Liver (tissue), 8 donors: ENCODE measurements at regions not wholly inside any gene's neighbourhood (a gene's known extent, or its start where the extent isn't known, plus 50 kb on each side); places are given as distances from the start of the nearest gene placed in this dataset.

ENCODE experiments used
- DNase-seq: peaks from one replicate; pipeline ENCODE4 v3.0.0-alpha.2; 2017; ENCODE audit warnings: low spot score
- H3K27ac ChIP-seq, 2 donors: one replicate each; pipeline ENCODE4 v1.7.0; 2013; ENCODE audit warnings: inconsistent platforms in 2 of 2, low read length in 2 of 2, control low read depth in 1 of 2, low read depth in 1 of 2, mild to moderate bottlenecking in 1 of 2
- H3K27me3 ChIP-seq, 4 donors: one replicate each; pipeline versions ENCODE4 v1.6.1 to v1.7.0; 2013; ENCODE audit warnings: low read length in 3 of 4, inconsistent platforms in 1 of 4, mild to moderate bottlenecking in 1 of 4, moderate library complexity in 1 of 4; ENCODE audit not compliant: control insufficient read depth in 4 of 4, insufficient read depth in 4 of 4
- H3K36me3 ChIP-seq, 4 donors: one replicate each; pipeline versions ENCODE4 v1.6.1 to v1.7.0; 2013; ENCODE audit warnings: low read length in 3 of 4, mild to moderate bottlenecking in 3 of 4, low read depth in 1 of 4, moderate library complexity in 1 of 4; ENCODE audit not compliant: control insufficient read depth in 4 of 4, insufficient read depth in 3 of 4
- H3K4me1 ChIP-seq, 4 donors: one replicate each; pipeline versions ENCODE4 v1.6.1 to v1.7.0; 2013; ENCODE audit warnings: low read length in 3 of 4, mild to moderate bottlenecking in 3 of 4, moderate library complexity in 1 of 4; ENCODE audit not compliant: control insufficient read depth in 4 of 4, insufficient read depth in 4 of 4
- H3K4me3 ChIP-seq, 3 donors: one replicate each; pipeline versions ENCODE4 v1.6.1 to v1.7.0; 2013; ENCODE audit warnings: low read length in 3 of 3, control low read depth in 1 of 3, low read depth in 1 of 3, mild to moderate bottlenecking in 1 of 3
- H3K9ac ChIP-seq, 2 donors: one replicate each; pipeline ENCODE4 v1.7.0; 2013; ENCODE audit warnings: low read length in 2 of 2, mild to moderate bottlenecking in 2 of 2, moderate library complexity in 2 of 2, control low read depth in 1 of 2, low read depth in 1 of 2
- H3K9me3 ChIP-seq, 4 donors: one replicate each; pipeline versions ENCODE4 v1.6.1 to v1.7.0; 2013; ENCODE audit warnings: low read length in 3 of 4; ENCODE audit not compliant: control insufficient read depth in 4 of 4
- FOXA1 ChIP-seq: IDR thresholded peaks from 2 replicates; pipeline ENCODE4 v1.6.1; 2016; ENCODE audit warnings: antibody characterized with exemption
- FOXA2 ChIP-seq: IDR thresholded peaks from 2 replicates; pipeline ENCODE4 v1.6.1; 2016; ENCODE audit warnings: antibody characterized with exemption
- GABPA ChIP-seq, 2 donors: IDR thresholded peaks in 1 of 2; conservative IDR thresholded peaks in 1 of 2; 2 replicates each; pipeline ENCODE4 v1.6.1; 2016; ENCODE audit warnings: antibody characterized with exemption in 2 of 2, mild to moderate bottlenecking in 1 of 2, moderate library complexity in 1 of 2
- RAD21 ChIP-seq, 2 donors: IDR thresholded peaks; 2 replicates each; pipeline ENCODE4 v1.6.1; 2016; ENCODE audit warnings: antibody characterized with exemption in 2 of 2, mild to moderate bottlenecking in 2 of 2
- RXRA ChIP-seq, 2 donors: IDR thresholded peaks; 2 replicates each; pipeline ENCODE4 v1.6.1; 2017 to 2018; ENCODE audit warnings: antibody characterized with exemption in 2 of 2, mild to moderate bottlenecking in 1 of 2
- TAF1 ChIP-seq: conservative IDR thresholded peaks from 2 replicates; pipeline ENCODE4 v1.6.1; 2016; ENCODE audit warnings: antibody characterized with exemption, mild to moderate bottlenecking
- YY1 ChIP-seq: IDR thresholded peaks from 2 replicates; pipeline ENCODE4 v1.6.1; 2016; ENCODE audit warnings: antibody characterized with exemption, mild to moderate bottlenecking
- WGBS: extraction: QIAGEN DNeasy Blood & Tissue Kit; methylation state at CpG from one replicate; pipeline ENCODE4 v1.1.7; 2013; 5-methylcytosine and 5-hydroxymethylcytosine counted together
- TF ChIP-seq, protein P1 (sequence below): IDR thresholded peaks from 2 replicates; pipeline ENCODE4 v1.6.1; 2016; ENCODE audit warnings: antibody characterized with exemption, mild to moderate bottlenecking
- TF ChIP-seq, protein P2 (sequence below): fragments of 150-350 bp; IDR thresholded peaks from 2 replicates; pipeline ENCODE4 v1.5.1; 2017; ENCODE audit warnings: improper control_type of control experiment, low read depth, low read length; ENCODE audit not compliant: missing input control
- TF ChIP-seq, protein P3 (sequence below): IDR thresholded peaks from 2 replicates; pipeline ENCODE4 v1.6.1; 2016; ENCODE audit warnings: antibody characterized with exemption
- donor health status: healthy.
- donor health status: healthy.
- donor health status: healthy.
- donor health status: healthy.
- donor health status: healthy.

- no peak overlapping the region for H3K9ac ChIP-seq
- 57% methylated on average over 1 of the region's 1 CpG for WGBS
- H3K4me3 ChIP-seq, result no peak overlapping the region
- H3K4me1 ChIP-seq, result no peaks in the 10 kb centered on the region
- no peak overlapping the region for H3K27ac ChIP-seq
- no peaks in the 10 kb centered on the region for H3K36me3 ChIP-seq
- TF ChIP-seq GABPA (IDR thresholded peaks at IDR 0.05 in 1 of 2, conservative IDR thresholded peaks at IDR 0.05 in 1 of 2), result no peak
- no peak for TF ChIP-seq FOXA1
- no peak for TF ChIP-seq TAF1
- TF ChIP-seq, protein P1, sequence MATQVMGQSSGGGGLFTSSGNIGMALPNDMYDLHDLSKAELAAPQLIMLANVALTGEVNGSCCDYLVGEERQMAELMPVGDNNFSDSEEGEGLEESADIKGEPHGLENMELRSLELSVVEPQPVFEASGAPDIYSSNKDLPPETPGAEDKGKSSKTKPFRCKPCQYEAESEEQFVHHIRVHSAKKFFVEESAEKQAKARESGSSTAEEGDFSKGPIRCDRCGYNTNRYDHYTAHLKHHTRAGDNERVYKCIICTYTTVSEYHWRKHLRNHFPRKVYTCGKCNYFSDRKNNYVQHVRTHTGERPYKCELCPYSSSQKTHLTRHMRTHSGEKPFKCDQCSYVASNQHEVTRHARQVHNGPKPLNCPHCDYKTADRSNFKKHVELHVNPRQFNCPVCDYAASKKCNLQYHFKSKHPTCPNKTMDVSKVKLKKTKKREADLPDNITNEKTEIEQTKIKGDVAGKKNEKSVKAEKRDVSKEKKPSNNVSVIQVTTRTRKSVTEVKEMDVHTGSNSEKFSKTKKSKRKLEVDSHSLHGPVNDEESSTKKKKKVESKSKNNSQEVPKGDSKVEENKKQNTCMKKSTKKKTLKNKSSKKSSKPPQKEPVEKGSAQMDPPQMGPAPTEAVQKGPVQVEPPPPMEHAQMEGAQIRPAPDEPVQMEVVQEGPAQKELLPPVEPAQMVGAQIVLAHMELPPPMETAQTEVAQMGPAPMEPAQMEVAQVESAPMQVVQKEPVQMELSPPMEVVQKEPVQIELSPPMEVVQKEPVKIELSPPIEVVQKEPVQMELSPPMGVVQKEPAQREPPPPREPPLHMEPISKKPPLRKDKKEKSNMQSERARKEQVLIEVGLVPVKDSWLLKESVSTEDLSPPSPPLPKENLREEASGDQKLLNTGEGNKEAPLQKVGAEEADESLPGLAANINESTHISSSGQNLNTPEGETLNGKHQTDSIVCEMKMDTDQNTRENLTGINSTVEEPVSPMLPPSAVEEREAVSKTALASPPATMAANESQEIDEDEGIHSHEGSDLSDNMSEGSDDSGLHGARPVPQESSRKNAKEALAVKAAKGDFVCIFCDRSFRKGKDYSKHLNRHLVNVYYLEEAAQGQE, result no peak
- TF ChIP-seq, protein P2, sequence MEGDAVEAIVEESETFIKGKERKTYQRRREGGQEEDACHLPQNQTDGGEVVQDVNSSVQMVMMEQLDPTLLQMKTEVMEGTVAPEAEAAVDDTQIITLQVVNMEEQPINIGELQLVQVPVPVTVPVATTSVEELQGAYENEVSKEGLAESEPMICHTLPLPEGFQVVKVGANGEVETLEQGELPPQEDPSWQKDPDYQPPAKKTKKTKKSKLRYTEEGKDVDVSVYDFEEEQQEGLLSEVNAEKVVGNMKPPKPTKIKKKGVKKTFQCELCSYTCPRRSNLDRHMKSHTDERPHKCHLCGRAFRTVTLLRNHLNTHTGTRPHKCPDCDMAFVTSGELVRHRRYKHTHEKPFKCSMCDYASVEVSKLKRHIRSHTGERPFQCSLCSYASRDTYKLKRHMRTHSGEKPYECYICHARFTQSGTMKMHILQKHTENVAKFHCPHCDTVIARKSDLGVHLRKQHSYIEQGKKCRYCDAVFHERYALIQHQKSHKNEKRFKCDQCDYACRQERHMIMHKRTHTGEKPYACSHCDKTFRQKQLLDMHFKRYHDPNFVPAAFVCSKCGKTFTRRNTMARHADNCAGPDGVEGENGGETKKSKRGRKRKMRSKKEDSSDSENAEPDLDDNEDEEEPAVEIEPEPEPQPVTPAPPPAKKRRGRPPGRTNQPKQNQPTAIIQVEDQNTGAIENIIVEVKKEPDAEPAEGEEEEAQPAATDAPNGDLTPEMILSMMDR, result no peak
- TF ChIP-seq RXRA (IDR thresholded peaks at IDR 0.05), result no peak
- TF ChIP-seq, protein P3, sequence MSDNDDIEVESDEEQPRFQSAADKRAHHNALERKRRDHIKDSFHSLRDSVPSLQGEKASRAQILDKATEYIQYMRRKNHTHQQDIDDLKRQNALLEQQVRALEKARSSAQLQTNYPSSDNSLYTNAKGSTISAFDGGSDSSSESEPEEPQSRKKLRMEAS, result no peak
- no peaks in the 10 kb centered on the region for H3K9me3 ChIP-seq
- no peak for DNase-seq
- H3K27me3 ChIP-seq, result no peaks in the 10 kb centered on the region
Measured at GRCh38 chr5:12385095-12385494, 480.8 kb upstream of the CTNND2 start.

- no peak overlapping the region for H3K27ac ChIP-seq
- H3K4me1 ChIP-seq, result no peaks in the 10 kb centered on the region
- peaks cover 0 to 2% (median 0%) of the 10 kb centered on the region in 4 donors for H3K9me3 ChIP-seq
- H3K9ac ChIP-seq, result no peak overlapping the region
- no peaks in the 10 kb centered on the region for H3K36me3 ChIP-seq
- DNase-seq, result no peak
- no peak overlapping the region for H3K4me3 ChIP-seq
- H3K27me3 ChIP-seq, result no peaks in the 10 kb centered on the region
- no peak for TF ChIP-seq YY1
- no peak for TF ChIP-seq RAD21 (IDR thresholded peaks at IDR 0.05)
- TF ChIP-seq, protein P2, result no peak
- TF ChIP-seq RXRA (IDR thresholded peaks at IDR 0.05), result no peak
- no peak for TF ChIP-seq FOXA2
- whole genome bisulfite sequencing, result 71% methylated on average over 5 of the region's 5 CpGs
Measured at GRCh38 chr5:12384005-12384404, 479.8 kb upstream of the CTNND2 start.
